H1 (cell line): ENCODE measurements at regions not wholly inside any gene's neighbourhood (a gene's known extent, or its start where the extent isn't known, plus 50 kb on each side); places are given as distances from the start of the nearest gene placed in this dataset.

ENCODE experiments used
- CTCF ChIA-PET: fragments of 300-600 bp; sonication (Branson Sonifier 250); formaldehyde crosslinking; loops from one replicate; lab custom pipeline; 2021; ENCODE audit not compliant: partially characterized antibody; lab: Charles Lee
- POLR2A ChIA-PET: fragments of 300-600 bp; sonication (Branson Sonifier 250); formaldehyde crosslinking; loops from one replicate; lab custom pipeline; 2021; ENCODE audit warnings: inconsistent platforms; ENCODE audit not compliant: partially characterized antibody; lab: Charles Lee
- DNase-seq, 2 experiments: peaks; one replicate each; pipeline versions ENCODE4 v3.0.0 to v3.0.0-alpha.2; 2010 to 2022; ENCODE audit warnings: low spot score in 2 of 2, low read depth in 1 of 2, mixed read lengths in 1 of 2
- FAIRE-seq: peaks from 2 replicates; lab custom pipeline; 2011; peaks lifted over from hg19 to GRCh38; lab: Jason Lieb, UNC
- H2AFZ ChIP-seq: 2 replicates; pipeline ENCODE4 v1.8.1; 2012; ENCODE audit warnings: low read length, inconsistent platforms
- H2AK5ac ChIP-seq: 2 replicates; pipeline ENCODE4 v1.6.1; 2013; ENCODE audit warnings: low read depth, low read length
- H2BK120ac ChIP-seq: replicated peaks from 2 replicates; pipeline ENCODE3; 2013; ENCODE audit warnings: low read depth, low read length, inconsistent platforms
- H2BK12ac ChIP-seq: 2 replicates; pipeline ENCODE4 v1.6.1; 2013; ENCODE audit warnings: low read depth, low read length
- H2BK15ac ChIP-seq: 2 replicates; pipeline ENCODE4 v1.6.1; 2013; ENCODE audit warnings: low read length
- H2BK20ac ChIP-seq: 2 replicates; pipeline ENCODE4 v1.6.1; 2013; ENCODE audit warnings: low read length
- H2BK5ac ChIP-seq: 2 replicates; pipeline ENCODE4 v1.6.1; 2013; ENCODE audit warnings: low read depth, low read length
- H3K14ac ChIP-seq: 2 replicates; pipeline ENCODE4 v1.6.1; 2013; ENCODE audit warnings: inconsistent platforms; ENCODE audit not compliant: insufficient read length
- H3K18ac ChIP-seq: 2 replicates; pipeline ENCODE4 v1.6.1; 2013; ENCODE audit warnings: low read length; ENCODE audit errors: extremely low read depth
- H3K23ac ChIP-seq: 2 replicates; pipeline ENCODE4 v1.6.1; 2013; ENCODE audit warnings: inconsistent platforms; ENCODE audit not compliant: insufficient read length
- H3K23me2 ChIP-seq: 2 replicates; pipeline ENCODE4 v1.6.1; 2013; ENCODE audit warnings: low read depth, low read length
- H3K27ac ChIP-seq: 2 replicates; pipeline ENCODE4 v1.6.1; 2011; ENCODE audit warnings: low read depth, low read length, inconsistent platforms
- H3K27me3 ChIP-seq, 4 experiments: replicated peaks in 1 of 4; 1 replicate in 1 of 4; 2 replicates in 3 of 4; pipeline versions ENCODE4 v1.6.1 to v1.8.1; 2011 to 2013; ENCODE audit warnings: low read length in 3 of 4, mild to moderate bottlenecking in 3 of 4, inconsistent platforms in 2 of 4, mixed read lengths in 2 of 4, moderate library complexity in 1 of 4; ENCODE audit not compliant: control insufficient read depth in 3 of 4, insufficient read depth in 3 of 4; ENCODE audit errors: extremely low read depth in 1 of 4
- H3K36me3 ChIP-seq, 4 experiments: 2 replicates each; pipeline versions ENCODE4 v1.6.1 to v1.8.1; 2011 to 2013; ENCODE audit warnings: mild to moderate bottlenecking in 4 of 4, low read length in 3 of 4, moderate library complexity in 2 of 4, control low read depth in 1 of 4, inconsistent platforms in 1 of 4; ENCODE audit not compliant: insufficient read depth in 4 of 4, control insufficient read depth in 2 of 4
- H3K4ac ChIP-seq: replicated peaks from 2 replicates; pipeline ENCODE3; 2013; ENCODE audit warnings: low read length, low read depth, mixed read lengths, inconsistent platforms; ENCODE audit not compliant: insufficient read length
- H3K4me1 ChIP-seq, 4 experiments: replicated peaks in 1 of 4; 1 replicate in 1 of 4; 2 replicates in 3 of 4; pipeline versions ENCODE4 v1.6.1 to v1.8.1; 2011 to 2013; ENCODE audit warnings: low read length in 3 of 4, inconsistent platforms in 2 of 4, mixed read lengths in 1 of 4; ENCODE audit not compliant: insufficient read depth in 4 of 4, control insufficient read depth in 3 of 4
- H3K4me2 ChIP-seq, 2 experiments: 2 replicates each; pipeline versions ENCODE4 v1.6.1 to v1.8.1; 2011 to 2013; ENCODE audit warnings: low read depth in 2 of 2, low read length in 2 of 2, control low read depth in 1 of 2, inconsistent platforms in 1 of 2, mild to moderate bottlenecking in 1 of 2; ENCODE audit not compliant: insufficient read depth in 1 of 2
- H3K4me3 ChIP-seq, 4 experiments: fragments of 200-600, 300-600 bp in 1 of 4; sonication (generic), shearing (Covaris generic), sonication (Bioruptor Twin) in 1 of 4; 2 replicates each; pipeline versions ENCODE4 v1.5.1 to v1.8.1; 2011 to 2016; ENCODE audit warnings: low read length in 4 of 4, low read depth in 3 of 4, control low read depth in 2 of 4, inconsistent platforms in 2 of 4, mild to moderate bottlenecking in 2 of 4, mixed read lengths in 1 of 4, moderate library complexity in 1 of 4; ENCODE audit not compliant: insufficient read depth in 2 of 4; ENCODE audit errors: extremely low read depth in 1 of 4
- H3K56ac ChIP-seq: replicated peaks from 2 replicates; pipeline ENCODE3; 2013; ENCODE audit warnings: low read depth, mild to moderate bottlenecking, mixed read lengths, low read length, inconsistent platforms; ENCODE audit not compliant: insufficient read length
- H3K79me1 ChIP-seq: 2 replicates; pipeline ENCODE4 v1.6.1; 2013; ENCODE audit warnings: low read depth, low read length, control low read depth
- H3K79me2 ChIP-seq, 2 experiments: 2 replicates each; pipeline versions ENCODE4 v1.6.1 to v1.8.1; 2012 to 2013; ENCODE audit warnings: low read length in 2 of 2, mild to moderate bottlenecking in 2 of 2, inconsistent platforms in 1 of 2; ENCODE audit not compliant: insufficient read depth in 2 of 2, control insufficient read depth in 1 of 2
- H3K9ac ChIP-seq, 4 experiments: replicated peaks in 1 of 4; 1 replicate in 1 of 4; 2 replicates in 3 of 4; pipeline versions ENCODE4 v1.6.1 to v1.8.1; 2011 to 2013; ENCODE audit warnings: low read depth in 3 of 4, low read length in 3 of 4, control low read depth in 2 of 4, mild to moderate bottlenecking in 2 of 4, moderate library complexity in 2 of 4, inconsistent platforms in 1 of 4; ENCODE audit errors: extremely low read depth in 1 of 4
- H3K9me3 ChIP-seq, 2 experiments: 2 replicates each; pipeline versions ENCODE4 v1.6.1 to v1.8.1; 2012 to 2013; ENCODE audit warnings: mild to moderate bottlenecking in 2 of 2, moderate library complexity in 2 of 2, control low read depth in 1 of 2, inconsistent platforms in 1 of 2, low read depth in 1 of 2, low read length in 1 of 2, mixed read lengths in 1 of 2; ENCODE audit not compliant: insufficient read depth in 2 of 2
- H4K20me1 ChIP-seq, 2 experiments: replicated peaks in 1 of 2; 2 replicates each; pipeline versions ENCODE3 to v1.8.1; 2011 to 2013; ENCODE audit warnings: inconsistent platforms in 2 of 2, low read length in 2 of 2, mild to moderate bottlenecking in 1 of 2; ENCODE audit not compliant: insufficient read depth in 2 of 2, control insufficient read depth in 1 of 2
- H4K5ac ChIP-seq: 2 replicates; pipeline ENCODE4 v1.6.1; 2013; ENCODE audit warnings: low read length, low read depth, mixed read lengths, inconsistent platforms; ENCODE audit not compliant: insufficient read length
- H4K8ac ChIP-seq: 2 replicates; pipeline ENCODE4 v1.8.0; 2013; ENCODE audit warnings: mild to moderate bottlenecking, moderate library complexity, low read length, inconsistent platforms; ENCODE audit not compliant: insufficient read depth; ENCODE audit errors: extremely low read depth
- H4K91ac ChIP-seq: replicated peaks from 2 replicates; pipeline ENCODE3; 2013; ENCODE audit warnings: low read length, mixed read lengths, inconsistent platforms; ENCODE audit not compliant: insufficient read length
- CEBPB ChIP-seq: IDR thresholded peaks from 2 replicates; pipeline ENCODE4 v1.6.1; 2012; ENCODE audit warnings: low read depth, low read length
- EGR1 ChIP-seq: IDR thresholded peaks from 2 replicates; pipeline ENCODE4 v1.6.1; 2011; ENCODE audit warnings: low read depth, low read length, borderline replicate concordance
- EP300 ChIP-seq, 2 experiments: IDR thresholded peaks; 1 replicate in 1 of 2; 2 replicates in 1 of 2; pipeline ENCODE4 v1.6.1; 2011 to 2012; ENCODE audit warnings: low read depth in 2 of 2, low read length in 2 of 2, mild to moderate bottlenecking in 2 of 2, borderline replicate concordance in 1 of 2, inconsistent platforms in 1 of 2, moderate library complexity in 1 of 2
- GABPA ChIP-seq: IDR thresholded peaks from 2 replicates; pipeline ENCODE4 v1.6.1; 2011; ENCODE audit warnings: mild to moderate bottlenecking, low read length, moderate library complexity, borderline replicate concordance; ENCODE audit not compliant: insufficient read depth
- HDAC2 ChIP-seq, 2 experiments: fragments of 300-600 bp in 1 of 2; sonication (generic) in 1 of 2; IDR thresholded peaks; 2 replicates each; pipeline ENCODE4 v1.6.1; 2011 to 2012; ENCODE audit warnings: low read depth in 2 of 2, low read length in 2 of 2, mild to moderate bottlenecking in 2 of 2, moderate library complexity in 2 of 2, borderline replicate concordance in 1 of 2, inconsistent platforms in 1 of 2
- KDM1A ChIP-seq: fragments of 200-600, 300-600 bp; sonication (generic); IDR thresholded peaks from 2 replicates; pipeline ENCODE4 v1.7.1; 2016; ENCODE audit warnings: mild to moderate bottlenecking, low read length, borderline replicate concordance
- KDM4A ChIP-seq: IDR thresholded peaks from one replicate; pipeline ENCODE4 v1.7.1; 2012; ENCODE audit warnings: low read depth, mild to moderate bottlenecking, moderate library complexity, low read length, inconsistent platforms; ENCODE audit not compliant: severe bottlenecking
- NANOG ChIP-seq: IDR thresholded peaks from 2 replicates; pipeline ENCODE4 v1.6.1; 2011; ENCODE audit warnings: low read length, low read depth, mild to moderate bottlenecking, inconsistent platforms; ENCODE audit not compliant: insufficient read depth, poor library complexity, severe bottlenecking
- RFX5 ChIP-seq: IDR thresholded peaks from 2 replicates; pipeline ENCODE4 v1.6.1; 2011; ENCODE audit warnings: low read depth, low read length, improper control_type of control experiment, borderline replicate concordance
- SUZ12 ChIP-seq: fragments of 200-600 bp; sonication (generic); IDR thresholded peaks from 2 replicates; pipeline ENCODE4 v1.6.1; 2012; ENCODE audit warnings: mild to moderate bottlenecking, inconsistent platforms, low read length, moderate library complexity, mixed read lengths
- TAF1 ChIP-seq: IDR thresholded peaks from 2 replicates; pipeline ENCODE4 v1.6.1; 2011; ENCODE audit warnings: mild to moderate bottlenecking, low read depth, low read length
- TCF12 ChIP-seq: IDR thresholded peaks from 2 replicates; pipeline ENCODE4 v1.6.1; 2011; ENCODE audit warnings: low read depth, mild to moderate bottlenecking, low read length
- USF2 ChIP-seq: IDR thresholded peaks from 2 replicates; pipeline ENCODE4 v1.6.1; 2011; ENCODE audit warnings: low read length, improper control_type of control experiment
- WGBS, 2 experiments: shearing (Covaris generic) in 1 of 2; methylation state at CpG; one replicate each; pipeline versions ENCODE4 v1.1.6 to v1.1.7; 2013 to 2015; ENCODE audit warnings: low lambda C conversion rate in 2 of 2, mixed read lengths in 2 of 2, inconsistent platforms in 1 of 2, low coverage in 1 of 2, missing lambda C conversion rate in 1 of 2; ENCODE audit not compliant: insufficient replicate concordance in 2 of 2, insufficient coverage in 1 of 2, insufficient read length in 1 of 2; ENCODE audit errors: extremely low coverage in 1 of 2, missing lambda C conversion rate in 1 of 2; 5-methylcytosine and 5-hydroxymethylcytosine counted together

GRCh38 chr5:121707178-121707577 lies 144.5 kb upstream of the FTMT start:
- 91% methylated on average over 1 of the region's 1 CpG; no CpG with 5 or more reads in 1 of the 2 experiments for WGBS, 2 experiments
- H3K23ac ChIP-seq, result no peak overlapping the region
- H3K56ac ChIP-seq, result no peak overlapping the region
- no peaks in the 10 kb centered on the region for H3K4me1 ChIP-seq
- H3K79me2 ChIP-seq, result no peaks in the 10 kb centered on the region
- H4K20me1 ChIP-seq, result no peaks in the 10 kb centered on the region
- H4K91ac ChIP-seq, result no peak overlapping the region
- H3K9me3 ChIP-seq, result no peaks in the 10 kb centered on the region
- H3K27me3 ChIP-seq, result no peaks in the 10 kb centered on the region
- no peak overlapping the region for H2BK20ac ChIP-seq
- H3K14ac ChIP-seq, result no peak overlapping the region
- no peak overlapping the region for H2BK15ac ChIP-seq
- no peak for FAIRE-seq
- no peaks in the 10 kb centered on the region for H3K23me2 ChIP-seq
- ChIA-PET POLR2A (no interaction called here), CTCF (interaction anchor here (0.9 kb wide), 1 partner anchor 14 kb away, joined by 3 read pairs; no protein-coding TSS in a partner anchor)
- no peak overlapping the region for H3K4me3 ChIP-seq
- no peak overlapping the region for H3K4me2 ChIP-seq
- H3K18ac ChIP-seq, result no peak overlapping the region
- no peak overlapping the region for H2BK12ac ChIP-seq
- H2BK120ac ChIP-seq, result no peak overlapping the region
- no peak overlapping the region for H4K8ac ChIP-seq
- H3K79me1 ChIP-seq, result no peaks in the 10 kb centered on the region
- DNase-seq, result no peak
- H2BK5ac ChIP-seq, result no peak overlapping the region
- no peak overlapping the region for H4K5ac ChIP-seq
- no peaks in the 10 kb centered on the region for H3K36me3 ChIP-seq
- no peak overlapping the region for H3K27ac ChIP-seq
- H2AFZ ChIP-seq, result no peak overlapping the region
- no peak overlapping the region for H3K4ac ChIP-seq
- no peak overlapping the region for H2AK5ac ChIP-seq
- no peak overlapping the region for H3K9ac ChIP-seq
- TF ChIP-seq USF2 (no peak), HDAC2 (IDR thresholded peaks at IDR 0.05; ENCODE audit: borderline replicate concordance in 1 of 2, low read depth in 2 of 2, low read length in 2 of 2) (no peak), NANOG (no peak), KDM4A (no peak), GABPA (no peak), EP300 (IDR thresholded peaks at IDR 0.05; ENCODE audit: borderline replicate concordance in 1 of 2, low read depth in 2 of 2, low read length in 2 of 2) (no peak), TAF1 (no peak), RFX5 (no peak), KDM1A (no peak), EGR1 (no peak), CEBPB (no peak), SUZ12 (no peak), TCF12 (no peak)
